A673 (cell line): ENCODE measurements at regions not wholly inside any gene's neighbourhood (a gene's known extent, or its start where the extent isn't known, plus 50 kb on each side); places are given as distances from the start of the nearest gene placed in this dataset.

ENCODE experiments used
- EZH2 ChIP-seq: fragments of 200-600 bp; sonication (generic); IDR thresholded peaks from 2 replicates; pipeline ENCODE4 v1.6.1; 2017; ENCODE audit warnings: borderline replicate concordance, low read depth, mild to moderate bottlenecking, mixed read lengths, antibody characterized with exemption, low read length; ENCODE audit not compliant: poor library complexity, severe bottlenecking
- TF ChIP-seq, protein P1 (sequence below): fragments of 300-800, 200-600 bp; sonication (generic); conservative IDR thresholded peaks from 2 replicates; pipeline ENCODE4 v1.5.1; 2017; ENCODE audit warnings: low read depth, mild to moderate bottlenecking, antibody characterized with exemption, low read length, moderate library complexity, mixed read lengths

DNA sequence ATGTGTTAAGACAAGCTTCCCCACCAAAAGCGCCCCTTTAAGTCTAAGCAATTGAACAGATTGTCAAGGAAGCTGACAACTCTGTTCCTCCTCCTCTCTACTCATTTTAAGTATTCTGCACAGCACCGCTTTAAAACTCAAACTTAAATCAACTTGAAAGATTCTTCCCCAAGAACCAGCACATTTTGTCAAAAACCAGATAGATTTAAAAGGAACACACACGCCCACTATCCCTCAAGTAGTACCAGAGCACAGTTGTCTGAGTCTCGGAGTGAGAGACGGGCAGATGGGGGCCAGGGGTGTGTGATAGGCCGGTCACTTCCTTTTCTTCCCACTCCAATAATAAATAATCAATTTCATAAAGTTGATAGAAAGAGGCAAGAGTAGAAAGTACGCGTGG, 67.7 kb upstream of the POU3F3 start:
- no peak for TF ChIP-seq EZH2
- TF ChIP-seq, protein P1, sequence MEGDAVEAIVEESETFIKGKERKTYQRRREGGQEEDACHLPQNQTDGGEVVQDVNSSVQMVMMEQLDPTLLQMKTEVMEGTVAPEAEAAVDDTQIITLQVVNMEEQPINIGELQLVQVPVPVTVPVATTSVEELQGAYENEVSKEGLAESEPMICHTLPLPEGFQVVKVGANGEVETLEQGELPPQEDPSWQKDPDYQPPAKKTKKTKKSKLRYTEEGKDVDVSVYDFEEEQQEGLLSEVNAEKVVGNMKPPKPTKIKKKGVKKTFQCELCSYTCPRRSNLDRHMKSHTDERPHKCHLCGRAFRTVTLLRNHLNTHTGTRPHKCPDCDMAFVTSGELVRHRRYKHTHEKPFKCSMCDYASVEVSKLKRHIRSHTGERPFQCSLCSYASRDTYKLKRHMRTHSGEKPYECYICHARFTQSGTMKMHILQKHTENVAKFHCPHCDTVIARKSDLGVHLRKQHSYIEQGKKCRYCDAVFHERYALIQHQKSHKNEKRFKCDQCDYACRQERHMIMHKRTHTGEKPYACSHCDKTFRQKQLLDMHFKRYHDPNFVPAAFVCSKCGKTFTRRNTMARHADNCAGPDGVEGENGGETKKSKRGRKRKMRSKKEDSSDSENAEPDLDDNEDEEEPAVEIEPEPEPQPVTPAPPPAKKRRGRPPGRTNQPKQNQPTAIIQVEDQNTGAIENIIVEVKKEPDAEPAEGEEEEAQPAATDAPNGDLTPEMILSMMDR = no peak
